SU-DHL-6 (cell line): ENCODE measurements at regions not wholly inside any gene's neighbourhood (a gene's known extent, or its start where the extent isn't known, plus 50 kb on each side); places are given as distances from the start of the nearest gene placed in this dataset.

Source experiments
- H2AFZ ChIP-seq: fragments of 200-600 bp; sonication (generic); 2 replicates; pipeline ENCODE4 v1.6.1; 2014; ENCODE audit warnings: low read depth, mild to moderate bottlenecking, moderate library complexity, mixed read lengths, antibody characterized with exemption, low read length; ENCODE audit not compliant: severe bottlenecking
- H3F3A ChIP-seq: fragments of 200-600 bp; shearing (Covaris generic); 2 replicates; pipeline ENCODE4 v1.6.0; 2016; ENCODE audit warnings: antibody characterized with exemption, mild to moderate bottlenecking; ENCODE audit not compliant: insufficient read depth
- H3K27ac ChIP-seq: fragments of 200-600 bp; sonication (generic); 2 replicates; pipeline ENCODE4 v1.5.1; 2016; ENCODE audit warnings: low read depth, mild to moderate bottlenecking, low read length, moderate library complexity, mixed read lengths
- H3K27me3 ChIP-seq: fragments of 200-600 bp; sonication (generic), shearing (Covaris generic); 2 replicates; pipeline ENCODE4 v1.6.0; 2014; ENCODE audit warnings: mild to moderate bottlenecking, low read length
- H3K36me3 ChIP-seq: fragments of 200-600 bp; sonication (generic); 2 replicates; pipeline ENCODE4 v1.6.1; 2014; ENCODE audit warnings: mild to moderate bottlenecking, low read length, mixed read lengths
- H3K4me2 ChIP-seq: fragments of 300-600, 200-600 bp; shearing (Covaris generic), sonication (generic); 2 replicates; pipeline ENCODE4 v1.6.0; 2014; ENCODE audit warnings: low read length, low read depth, mild to moderate bottlenecking; ENCODE audit not compliant: poor library complexity, severe bottlenecking
- H3K4me3 ChIP-seq: fragments of 200-600 bp; sonication (generic); 2 replicates; pipeline ENCODE4 v1.5.1; 2014; ENCODE audit warnings: antibody characterized with exemption, low read length, mild to moderate bottlenecking, mixed read lengths; ENCODE audit not compliant: insufficient read depth, poor library complexity, severe bottlenecking
- H3K79me2 ChIP-seq: fragments of 200-600 bp; sonication (generic); 2 replicates; pipeline ENCODE4 v1.6.1; 2014; ENCODE audit warnings: mild to moderate bottlenecking, low read length, moderate library complexity; ENCODE audit not compliant: insufficient read depth
- H3K9ac ChIP-seq: fragments of 200-600 bp; sonication (generic); 2 replicates; pipeline ENCODE4 v1.7.0; 2014; ENCODE audit warnings: mild to moderate bottlenecking, low read length
- H3K9me2 ChIP-seq: fragments of 200-600 bp; sonication (generic); replicated peaks from 2 replicates; pipeline ENCODE4 v1.6.1; 2014; ENCODE audit warnings: low read length; ENCODE audit not compliant: insufficient read depth
- H3K9me3 ChIP-seq: fragments of 200-600 bp; sonication (generic); 2 replicates; pipeline ENCODE4 v1.6.1; 2014; ENCODE audit warnings: low read length, mixed read lengths; ENCODE audit not compliant: insufficient read depth
- H4K20me1 ChIP-seq: fragments of 200-600 bp; sonication (generic); 2 replicates; pipeline ENCODE4 v1.6.1; 2014; ENCODE audit warnings: low read depth, mild to moderate bottlenecking, antibody characterized with exemption, low read length, moderate library complexity, mixed read lengths
- CTCF ChIP-seq: fragments of 200-600 bp; sonication (generic); IDR thresholded peaks from one replicate; pipeline ENCODE4 v1.5.1; 2017; ENCODE audit warnings: antibody characterized with exemption, mild to moderate bottlenecking, low read length, moderate library complexity; ENCODE audit not compliant: insufficient read depth, poor library complexity, severe bottlenecking
- EZH2phosphoT487 ChIP-seq: fragments of 200-600 bp; sonication (generic), shearing (Covaris generic); conservative IDR thresholded peaks from 2 replicates; pipeline ENCODE4 v1.6.1; 2018; ENCODE audit warnings: mild to moderate bottlenecking, antibody characterized with exemption, low read length, moderate library complexity, mixed read lengths

GRCh38 chr5:117652036-117652957 lies 1077.7 kb upstream of the SEMA6A start:
- no peak overlapping the region for H3K27ac ChIP-seq
- H4K20me1 ChIP-seq: no peaks in the 10 kb centered on the region
- no peak overlapping the region for H3K4me3 ChIP-seq
- H3K4me2 ChIP-seq: no peak overlapping the region
- no peak overlapping the region for H2AFZ ChIP-seq
- H3K36me3 ChIP-seq: no peaks in the 10 kb centered on the region
- no peaks in the 10 kb centered on the region for H3K9me2 ChIP-seq
- no peak overlapping the region for H3K9ac ChIP-seq
- TF ChIP-seq CTCF: no peak
- TF ChIP-seq EZH2phosphoT487: no peak
- H3K27me3 ChIP-seq: no peaks in the 10 kb centered on the region
- no peaks in the 10 kb centered on the region for H3K79me2 ChIP-seq
- H3F3A ChIP-seq: no peaks in the 10 kb centered on the region
- H3K9me3 ChIP-seq: no peaks in the 10 kb centered on the region

- Histone ChIP-seq H3K4me2 (no peak overlapping the region), H3F3A (no peaks in the 10 kb centered on the region), H4K20me1 (no peaks in the 10 kb centered on the region), H3K9ac (no peak overlapping the region), H3K9me2 (no peaks in the 10 kb centered on the region), H3K9me3 (no peaks in the 10 kb centered on the region), H3K79me2 (no peaks in the 10 kb centered on the region), H2AFZ (no peak overlapping the region), H3K4me3 (no peak overlapping the region), H3K36me3 (no peaks in the 10 kb centered on the region), H3K27me3 (no peaks in the 10 kb centered on the region), H3K27ac (no peak overlapping the region)
- TF ChIP-seq EZH2phosphoT487 (no peak), CTCF (no peak)
Observed at GRCh38 chr5:117649821-117650220, 1075.2 kb upstream of the SEMA6A start.

- Histone ChIP-seq H3K9ac (no peak overlapping the region), H3K9me2 (no peaks in the 10 kb centered on the region), H2AFZ (no peak overlapping the region), H3K79me2 (no peaks in the 10 kb centered on the region), H3K36me3 (no peaks in the 10 kb centered on the region), H3K27me3 (no peaks in the 10 kb centered on the region), H3K4me3 (no peak overlapping the region), H4K20me1 (no peaks in the 10 kb centered on the region), H3K4me2 (no peak overlapping the region), H3K27ac (no peak overlapping the region), H3F3A (no peaks in the 10 kb centered on the region), H3K9me3 (no peaks in the 10 kb centered on the region)
- TF ChIP-seq CTCF (no peak), EZH2phosphoT487 (no peak)
Observed at GRCh38 chr5:117645400-117645799, 1070.8 kb upstream of the SEMA6A start.
